B cell (primary cell): ENCODE measurements at regions not wholly inside any gene's neighbourhood (a gene's known extent, or its start where the extent isn't known, plus 50 kb on each side); places are given as distances from the start of the nearest gene placed in this dataset.

ENCODE experiments used
- ATAC-seq: fragments of 200-7000 bp; cut with Tn5 transposase; one replicate; pipeline ENCODE4 v1.10.0; 2021; ENCODE audit warnings: low read depth, mild to moderate bottlenecking, moderate number of reproducible peaks, moderate library complexity
- CTCF ChIA-PET: fragments of 350-600 bp; sonication (Branson Sonifier 250); formaldehyde crosslinking; loops from one replicate; lab custom pipeline; 2021; ENCODE audit warnings: antibody characterized with exemption, inconsistent platforms; lab: Charles Lee
- POLR2A ChIA-PET: fragments of 350-600 bp; sonication (Branson Sonifier 250); formaldehyde crosslinking; loops from one replicate; lab custom pipeline; 2021; ENCODE audit warnings: antibody characterized with exemption; lab: Charles Lee
- DNase-seq: peaks from one replicate; pipeline ENCODE4 v3.0.0; 2013
- H2AFZ ChIP-seq: 2 replicates; pipeline ENCODE4 v1.6.1; 2012; ENCODE audit warnings: mild to moderate bottlenecking, low read depth, low read length; ENCODE audit not compliant: insufficient read depth, poor library complexity, severe bottlenecking
- H3K27ac ChIP-seq, 2 donors: 1 replicate in 1 of 2; 2 replicates in 1 of 2; pipeline ENCODE4 v1.5.1; 2012 to 2013; ENCODE audit warnings: low read length in 2 of 2, mild to moderate bottlenecking in 2 of 2, moderate library complexity in 1 of 2
- H3K27me3 ChIP-seq, 4 experiments: fragments of 200-600 bp in 1 of 4; sonication (generic) in 1 of 4; replicated peaks in 1 of 4; 1 replicate in 2 of 4; 2 replicates in 2 of 4; pipeline versions ENCODE4 v1.6.1 to v1.7.0; 2013 to 2016; ENCODE audit warnings: low read length in 3 of 4, mild to moderate bottlenecking in 2 of 4, mixed read lengths in 1 of 4, moderate library complexity in 1 of 4; ENCODE audit not compliant: insufficient read depth in 4 of 4, control insufficient read depth in 3 of 4; ENCODE audit errors: control extremely low read depth in 1 of 4
- H3K36me3 ChIP-seq, 2 experiments: replicated peaks in 1 of 2; 1 replicate in 1 of 2; 2 replicates in 1 of 2; pipeline versions ENCODE4 v1.6.1 to v1.7.1; 2013; ENCODE audit warnings: low read length in 1 of 2; ENCODE audit not compliant: insufficient read depth in 2 of 2, control insufficient read depth in 1 of 2; ENCODE audit errors: control extremely low read depth in 1 of 2, extremely low read depth in 1 of 2
- H3K4me1 ChIP-seq, 2 donors: fragments of 200-600 bp in 1 of 2; sonication (generic) in 1 of 2; 1 replicate in 1 of 2; 2 replicates in 1 of 2; pipeline versions ENCODE4 v1.5.1 to v1.6.1; 2013 to 2017; ENCODE audit warnings: low read length in 2 of 2; ENCODE audit not compliant: control insufficient read depth in 2 of 2, insufficient read depth in 2 of 2
- H3K4me2 ChIP-seq: replicated peaks from 2 replicates; pipeline ENCODE3; 2012; ENCODE audit warnings: mild to moderate bottlenecking, low read depth, low read length; ENCODE audit not compliant: poor library complexity, severe bottlenecking
- H3K4me3 ChIP-seq, 5 experiments: fragments of 200-600 bp in 1 of 5; sonication (generic) in 1 of 5; 1 replicate in 3 of 5; 2 replicates in 2 of 5; pipeline versions ENCODE4 v1.5.1 to v1.7.0; 2011 to 2016; ENCODE audit warnings: low read length in 4 of 5, mild to moderate bottlenecking in 4 of 5, low read depth in 2 of 5, control low read depth in 1 of 5, moderate library complexity in 1 of 5; ENCODE audit not compliant: insufficient read depth in 1 of 5; ENCODE audit errors: control extremely low read depth in 1 of 5, extremely low read depth in 1 of 5
- H3K79me2 ChIP-seq: fragments of 200-600 bp; sonication (generic); one replicate; pipeline ENCODE4 v1.6.0; 2016; ENCODE audit warnings: low read length; ENCODE audit not compliant: control insufficient read depth, insufficient read depth
- H3K9ac ChIP-seq: fragments of 200-600 bp; sonication (generic); 2 replicates; pipeline ENCODE4 v1.6.1; 2017; ENCODE audit warnings: mild to moderate bottlenecking, low read length, moderate library complexity
- H3K9me3 ChIP-seq, 3 donors: one replicate each; pipeline versions ENCODE4 v1.6.1 to v1.7.1; 2013; ENCODE audit warnings: low read length in 2 of 3; ENCODE audit not compliant: control insufficient read depth in 2 of 3, insufficient read depth in 1 of 3; ENCODE audit errors: control extremely low read depth in 1 of 3
- H4K20me1 ChIP-seq: 2 replicates; pipeline ENCODE4 v1.6.0; 2012; ENCODE audit warnings: mild to moderate bottlenecking, low read length; ENCODE audit not compliant: insufficient read depth, control insufficient read depth, poor library complexity, severe bottlenecking
- H3K27ac Mint-ChIP-seq: one replicate; pipeline ENCODE4 v1.8.0; 2021; ENCODE audit warnings: mixed read lengths
- H3K27me3 Mint-ChIP-seq: one replicate; pipeline ENCODE4 v1.8.0; 2021; ENCODE audit warnings: mixed read lengths
- H3K4me1 Mint-ChIP-seq: one replicate; pipeline ENCODE4 v1.8.0; 2021; ENCODE audit warnings: mixed read lengths
- H3K4me3 Mint-ChIP-seq: one replicate; pipeline ENCODE4 v1.8.0; 2021; ENCODE audit warnings: mixed read lengths
- H3K9me3 Mint-ChIP-seq: one replicate; pipeline ENCODE4 v1.8.0; 2022; ENCODE audit warnings: mixed read lengths; ENCODE audit not compliant: insufficient read depth
- CTCF ChIP-seq: fragments of 200-600 bp; IDR thresholded peaks from one replicate; pipeline ENCODE4 v1.8.0; 2022; ENCODE audit warnings: antibody characterized with exemption, mild to moderate bottlenecking
- EZH2 ChIP-seq: IDR thresholded peaks from 2 replicates; pipeline ENCODE4 v1.6.1; 2012; ENCODE audit warnings: borderline replicate concordance, low read depth, mild to moderate bottlenecking, moderate library complexity, low read length; ENCODE audit not compliant: insufficient read depth, poor library complexity, severe bottlenecking
- WGBS: methylation state at CpG from one replicate; pipeline ENCODE4 v1.1.5; 2013; ENCODE audit warnings: missing lambda C conversion rate; ENCODE audit not compliant: insufficient coverage; 5-methylcytosine and 5-hydroxymethylcytosine counted together
- intact Hi-C: fragments of 100-400 bp; cut with micrococcal nuclease; formaldehyde crosslinking; loops from one replicate; pipeline ENCODE4 v1.10.0; 2022

GRCh38 chr3:146803745-146804144 lies 198.6 kb upstream of the PLSCR5 start:
- Mint-ChIP-seq H3K27ac (no peak overlapping the region), H3K4me3 (no peak overlapping the region), H3K9me3 (no peaks in the 10 kb centered on the region), H3K27me3 (no peaks in the 10 kb centered on the region), H3K4me1 (no peaks in the 10 kb centered on the region)
- 52% methylated on average over 2 of the region's 2 CpGs for WGBS
- TF ChIP-seq EZH2 (no peak), CTCF (no peak)
- ChIA-PET CTCF (no interaction called here), POLR2A (no interaction called here)
- no peak overlapping the region for H3K27ac ChIP-seq
- intact Hi-C loops = no loop called here
- H3K79me2 ChIP-seq = no peaks in the 10 kb centered on the region
- DNase-seq (no peak), ATAC-seq (no peak)
- no peaks in the 10 kb centered on the region for H3K36me3 ChIP-seq
- no peaks in the 10 kb centered on the region for H4K20me1 ChIP-seq
- H2AFZ ChIP-seq = no peak overlapping the region
- H3K4me1 ChIP-seq = no peaks in the 10 kb centered on the region
- no peak overlapping the region for H3K4me2 ChIP-seq
- no peaks in the 10 kb centered on the region for H3K27me3 ChIP-seq
- no peak overlapping the region for H3K9ac ChIP-seq
- H3K4me3 ChIP-seq = no peak overlapping the region
- H3K9me3 ChIP-seq = no peaks in the 10 kb centered on the region

GRCh38 chr3:146801492-146801891 lies 196.3 kb upstream of the PLSCR5 start:
- Mint-ChIP-seq H3K4me1 (no peaks in the 10 kb centered on the region), H3K4me3 (no peak overlapping the region), H3K27ac (no peak overlapping the region), H3K27me3 (no peaks in the 10 kb centered on the region), H3K9me3 (no peaks in the 10 kb centered on the region)
- Histone ChIP-seq H3K9ac (no peak overlapping the region), H3K27me3 (no peaks in the 10 kb centered on the region), H3K36me3 (no peaks in the 10 kb centered on the region), H3K9me3 (no peaks in the 10 kb centered on the region), H3K79me2 (no peaks in the 10 kb centered on the region), H3K4me2 (no peak overlapping the region), H3K4me3 (no peak overlapping the region), H2AFZ (no peak overlapping the region), H3K4me1 (no peaks in the 10 kb centered on the region), H3K27ac (no peak overlapping the region), H4K20me1 (no peaks in the 10 kb centered on the region)
- ChIA-PET CTCF (no interaction called here), POLR2A (no interaction called here)
- 43% methylated on average over 2 of the region's 2 CpGs for WGBS
- intact Hi-C loops = no loop called here
- TF ChIP-seq CTCF (no peak), EZH2 (no peak)
- ATAC-seq (no peak), DNase-seq (no peak)
